Aorta (tissue), 5 donors: ENCODE measurements at regions not wholly inside any gene's neighbourhood (a gene's known extent, or its start where the extent isn't known, plus 50 kb on each side); places are given as distances from the start of the nearest gene placed in this dataset.

Experiments used
- ATAC-seq: fragments of 200-7000 bp; cut with Tn5 transposase; one replicate; pipeline ENCODE4 v1.9.1; 2022; ENCODE audit warnings: moderate library complexity; ENCODE audit not compliant: low FRiP score
- DNase-seq, 2 donors: peaks; one replicate each; pipeline ENCODE4 v3.0.0-alpha.2; 2020
- H3K27ac ChIP-seq, 2 donors: one replicate each; pipeline ENCODE4 v1.5.1; 2013; ENCODE audit warnings: low read length in 2 of 2, mild to moderate bottlenecking in 2 of 2, moderate library complexity in 2 of 2, control low read depth in 1 of 2, inconsistent platforms in 1 of 2, low read depth in 1 of 2
- H3K27me3 ChIP-seq, 2 donors: one replicate each; pipeline ENCODE4 v1.6.1; 2013; ENCODE audit warnings: control low read depth in 1 of 2, low read length in 1 of 2, mild to moderate bottlenecking in 1 of 2, moderate library complexity in 1 of 2; ENCODE audit not compliant: insufficient read depth in 2 of 2, control insufficient read depth in 1 of 2
- H3K36me3 ChIP-seq, 2 donors: one replicate each; pipeline ENCODE4 v1.6.1; 2013; ENCODE audit warnings: control low read depth in 1 of 2, low read length in 1 of 2, mild to moderate bottlenecking in 1 of 2; ENCODE audit not compliant: insufficient read depth in 2 of 2, control insufficient read depth in 1 of 2
- H3K4me1 ChIP-seq, 2 donors: one replicate each; pipeline ENCODE4 v1.6.1; 2013; ENCODE audit warnings: low read length in 2 of 2, control low read depth in 1 of 2, mild to moderate bottlenecking in 1 of 2, moderate library complexity in 1 of 2; ENCODE audit not compliant: insufficient read depth in 2 of 2, control insufficient read depth in 1 of 2
- H3K4me3 ChIP-seq, 2 donors: one replicate each; pipeline ENCODE4 v1.5.1; 2013; ENCODE audit warnings: low read length in 2 of 2, control low read depth in 1 of 2, mild to moderate bottlenecking in 1 of 2
- H3K9me3 ChIP-seq: one replicate; pipeline ENCODE4 v1.6.1; 2013; ENCODE audit warnings: mild to moderate bottlenecking, low read length; ENCODE audit not compliant: control insufficient read depth
- WGBS, 2 donors: extraction: QIAGEN DNeasy Blood & Tissue Kit; methylation state at CpG; one replicate each; pipeline ENCODE4 v1.1.7; 2013; 5-methylcytosine and 5-hydroxymethylcytosine counted together
- intact Hi-C, 2 donors: fragments of 100-400 bp; cut with DNase I; formaldehyde crosslinking; loops; one replicate each; pipeline versions ENCODE4 v1.14.2 to v1.15.0; 2022
- donor health status: healthy with polysubstance abuse.
- donor health status: Bipolar disorder and iron deficiency.
- donor health status: DM: no; HTN: no; CAD: no.
- donor health status: DM: no; HTN: no; CAD: no.
- donor health status: DM: yes; HTN: yes; CAD: no.

DNA sequence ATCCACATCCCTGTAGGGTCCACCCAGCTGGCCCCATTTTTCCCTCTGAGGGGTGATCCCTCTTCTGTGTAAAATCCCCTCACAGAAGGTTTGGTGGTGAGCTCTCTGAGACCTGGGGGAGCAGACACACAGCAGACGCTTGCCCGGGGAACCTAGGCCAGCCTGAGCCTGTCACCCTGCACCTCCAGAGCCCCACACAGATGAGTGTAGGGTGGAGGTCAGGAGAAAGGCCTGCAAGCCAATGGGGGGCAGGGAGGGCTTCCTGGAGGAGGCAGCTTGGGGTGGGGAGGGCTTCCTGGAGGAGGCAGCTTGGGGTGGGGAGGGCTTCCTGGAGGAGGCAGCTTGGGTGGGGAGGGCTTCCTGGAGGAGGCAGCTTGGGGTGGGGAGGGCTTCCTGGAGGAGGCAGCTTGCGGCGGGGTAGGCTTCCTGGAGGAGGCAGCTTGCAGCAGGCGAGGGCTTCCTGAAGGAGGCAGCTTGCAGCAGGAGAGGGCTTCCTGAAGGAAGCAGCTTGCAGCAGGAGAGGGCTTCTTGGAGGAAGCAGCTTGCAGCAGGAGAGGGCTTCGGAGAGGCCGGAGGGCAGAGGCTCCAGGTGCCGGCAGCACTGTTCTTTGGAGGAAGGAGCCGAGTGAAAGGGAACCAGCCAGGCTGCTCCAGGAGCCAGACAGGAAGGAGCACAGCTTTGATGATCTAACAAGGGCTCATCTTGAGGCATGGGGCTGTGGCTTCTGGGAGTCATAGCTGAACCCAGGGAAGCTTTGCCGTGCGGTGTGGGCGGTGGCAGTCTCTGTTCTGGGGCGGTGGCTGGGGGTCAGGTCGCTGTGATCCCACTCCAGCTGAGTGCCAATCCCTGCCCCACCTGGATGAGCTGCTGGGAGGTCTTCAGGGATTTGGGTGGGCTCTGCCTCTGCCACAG is 83.7 kb upstream of the ZNF469 start:
- no peaks in the 10 kb centered on the region for H3K36me3 ChIP-seq
- H3K9me3 ChIP-seq, result no peaks in the 10 kb centered on the region
- intact Hi-C loops, result no loop called here
- no peak for ATAC-seq
- H3K4me3 ChIP-seq, result no peak overlapping the region
- peak overlapping the region in 1 of 2 donors; percentile 7 for H3K27ac ChIP-seq
- DNase-seq, result peak in 1 of 2 donors; percentile 45
- H3K4me1 ChIP-seq, result no peaks in the 10 kb centered on the region
- WGBS, 2 donors, result 76 to 80% methylated on average over 10 to 14 of the region's 14 CpGs
- no peaks in the 10 kb centered on the region for H3K27me3 ChIP-seq

GRCh38 chr16:88299751-88300462 is 82.9 kb upstream of the ZNF469 start:
- 95% methylated on average over 19 of the region's 19 CpGs for WGBS, 2 donors

GRCh38 chr16:88300463-88300835 is 82.3 kb upstream of the ZNF469 start:
- no peak for ATAC-seq
- 94% methylated on average over 12 of the region's 12 CpGs for WGBS, 2 donors
- Histone ChIP-seq H3K4me1 (no peaks in the 10 kb centered on the region), H3K36me3 (no peaks in the 10 kb centered on the region), H3K4me3 (no peak overlapping the region), H3K27me3 (no peaks in the 10 kb centered on the region), H3K27ac (no peak overlapping the region), H3K9me3 (no peaks in the 10 kb centered on the region)
- intact Hi-C loops, result no loop called here
- peak in 1 of 2 donors; percentile 26 for DNase-seq

More at GRCh38 chr16:88299751-88300462, 82.9 kb upstream of the ZNF469 start:
- H3K27ac ChIP-seq, result no peak overlapping the region
- intact Hi-C loops, result no loop called here
- H3K36me3 ChIP-seq, result no peaks in the 10 kb centered on the region
- ATAC-seq (no peak), DNase-seq (peak in 1 of 2 donors; percentile 39)
- H3K4me3 ChIP-seq, result no peak overlapping the region
- H3K4me1 ChIP-seq, result no peaks in the 10 kb centered on the region
- no peaks in the 10 kb centered on the region for H3K27me3 ChIP-seq
- no peaks in the 10 kb centered on the region for H3K9me3 ChIP-seq

DNA sequence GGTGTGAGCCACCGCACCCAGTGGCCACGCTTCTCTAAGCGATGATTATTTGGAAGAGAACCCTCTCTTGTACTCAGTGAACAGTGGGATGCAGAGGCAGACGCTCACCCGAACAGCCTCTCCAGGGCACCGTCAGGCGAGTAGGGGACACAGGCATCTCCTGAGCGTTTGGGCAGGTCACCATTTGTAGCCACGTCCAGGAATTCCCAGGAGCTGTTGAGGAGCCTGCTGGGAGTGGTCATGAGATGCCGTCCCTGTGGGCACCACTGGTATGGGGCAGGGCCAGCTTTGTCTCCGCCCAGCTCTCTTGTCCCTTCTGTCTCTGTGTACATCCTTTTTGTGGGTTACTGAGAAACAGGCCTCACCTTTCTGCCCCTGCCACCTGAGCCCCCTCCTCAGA is 81.3 kb upstream of the ZNF469 start:
- intact Hi-C loops, result no loop called here
- no peaks in the 10 kb centered on the region for H3K36me3 ChIP-seq
- no peaks in the 10 kb centered on the region for H3K27me3 ChIP-seq
- WGBS, 2 donors, result 93 to 97% methylated on average over 11 of the region's 11 CpGs
- H3K4me3 ChIP-seq, result no peak overlapping the region
- no peaks in the 10 kb centered on the region for H3K4me1 ChIP-seq
- H3K9me3 ChIP-seq, result no peaks in the 10 kb centered on the region
- DNase-seq (peak in 1 of 2 donors; percentile 64), ATAC-seq (no peak)
- no peak overlapping the region for H3K27ac ChIP-seq

GRCh38 chr16:88301886-88302285 is 80.9 kb upstream of the ZNF469 start:
- H3K36me3 ChIP-seq, result no peaks in the 10 kb centered on the region
- WGBS, 2 donors, result 83 to 88% methylated on average over 12 of the region's 12 CpGs
- DNase-seq, result peak; percentile 40 to 53

DNA sequence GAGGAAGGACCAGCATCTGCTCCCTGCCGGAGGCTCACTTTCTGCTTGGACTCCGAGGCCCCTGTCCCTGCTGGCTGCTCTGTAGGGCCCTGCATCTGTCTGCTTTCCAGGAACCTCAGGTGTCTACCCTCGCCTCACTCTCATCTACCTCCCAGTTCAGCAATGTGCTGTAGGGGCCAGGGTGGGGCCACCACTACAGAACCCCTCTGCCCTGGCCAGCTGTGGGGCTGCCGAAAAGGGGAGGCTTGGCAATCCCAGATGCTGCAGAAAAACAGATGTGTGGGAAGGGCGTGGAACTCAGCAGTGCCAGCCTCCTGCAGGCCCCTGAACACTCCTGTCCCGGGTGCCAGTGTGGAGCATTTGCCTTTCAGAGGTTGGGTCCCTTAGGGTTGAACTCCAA is 80.1 kb upstream of the ZNF469 start:
- Histone ChIP-seq H3K4me1 (no peaks in the 10 kb centered on the region), H3K27me3 (no peaks in the 10 kb centered on the region), H3K27ac (no peak overlapping the region), H3K9me3 (no peaks in the 10 kb centered on the region), H3K36me3 (no peaks in the 10 kb centered on the region), H3K4me3 (no peak overlapping the region)
- ATAC-seq, result no peak
- intact Hi-C loops, result no loop called here
- DNase-seq, result peak; percentile 37 to 57
- WGBS, 2 donors, result 98 to 99% methylated on average over 6 of the region's 6 CpGs

More at GRCh38 chr16:88301886-88302285, 80.9 kb upstream of the ZNF469 start:
- no peaks in the 10 kb centered on the region for H3K27me3 ChIP-seq
- ATAC-seq, result no peak
- no peak overlapping the region for H3K27ac ChIP-seq
- H3K4me3 ChIP-seq, result no peak overlapping the region
- intact Hi-C loops, result no loop called here
- H3K9me3 ChIP-seq, result no peaks in the 10 kb centered on the region
- no peaks in the 10 kb centered on the region for H3K4me1 ChIP-seq

- Histone ChIP-seq H3K27me3 (no peaks in the 10 kb centered on the region), H3K9me3 (no peaks in the 10 kb centered on the region), H3K36me3 (no peaks in the 10 kb centered on the region), H3K27ac (no peak overlapping the region), H3K4me3 (no peak overlapping the region), H3K4me1 (no peaks in the 10 kb centered on the region)
- ATAC-seq (no peak), DNase-seq (peak in 1 of 2 donors; percentile 51)
- 77 to 83% methylated on average over 6 of the region's 6 CpGs for WGBS, 2 donors
- intact Hi-C loops, result no loop called here
Measured at GRCh38 chr16:88303405-88303804, 79.4 kb upstream of the ZNF469 start.

GRCh38 chr16:88303890-88304819 is 78.6 kb upstream of the ZNF469 start:
- H3K27me3 ChIP-seq, result no peaks in the 10 kb centered on the region
- no peak overlapping the region for H3K4me3 ChIP-seq
- intact Hi-C loops, result no loop called here
- no peaks in the 10 kb centered on the region for H3K9me3 ChIP-seq
- no peaks in the 10 kb centered on the region for H3K36me3 ChIP-seq
- DNase-seq, result peak; percentile 81 to 84
- peak overlapping the region in 1 of 2 donors; percentile 30 for H3K27ac ChIP-seq
- WGBS, 2 donors, result 12 to 14% methylated on average over 16 of the region's 16 CpGs
- ATAC-seq, result peak; percentile 70
- no peaks in the 10 kb centered on the region for H3K4me1 ChIP-seq
